Sigmoid colon (tissue), 6 donors: ENCODE measurements at regions not wholly inside any gene's neighbourhood (a gene's known extent, or its start where the extent isn't known, plus 50 kb on each side); places are given as distances from the start of the nearest gene placed in this dataset.

Source experiments
- DNase-seq: peaks from one replicate; pipeline ENCODE4 v3.0.0-alpha.2; 2019
- H3K27ac ChIP-seq, 4 donors: fragments of 200-600 bp; sonication (generic); one replicate each; pipeline ENCODE4 v1.5.1; 2016 to 2019; ENCODE audit warnings: mild to moderate bottlenecking in 1 of 4
- H3K27me3 ChIP-seq, 3 donors: fragments of 200-600 bp; sonication (generic); one replicate each; pipeline ENCODE4 v1.5.1; 2019; ENCODE audit warnings: mild to moderate bottlenecking in 1 of 3
- H3K36me3 ChIP-seq, 4 donors: fragments of 200-600 bp; sonication (generic); one replicate each; pipeline ENCODE4 v1.5.1; 2016 to 2019
- H3K4me1 ChIP-seq, 4 donors: fragments of 200-600 bp; sonication (generic); one replicate each; pipeline ENCODE4 v1.5.1; 2017 to 2019
- H3K4me3 ChIP-seq, 4 donors: fragments of 200-600 bp; sonication (generic); one replicate each; pipeline ENCODE4 v1.5.1; 2017 to 2019; ENCODE audit warnings: mild to moderate bottlenecking in 2 of 4, moderate library complexity in 1 of 4
- H3K9me3 ChIP-seq, 4 donors: fragments of 200-600 bp in 3 of 4; sonication (generic) in 3 of 4; one replicate each; pipeline versions ENCODE4 v1.5.1 to v1.6.1; 2013 to 2019
- EP300 ChIP-seq, 4 donors: sonication (generic); formaldehyde crosslinking; IDR thresholded peaks; one replicate each; pipeline ENCODE4 v1.6.1; 2017; ENCODE audit warnings: antibody characterized with exemption in 4 of 4
- POLR2A ChIP-seq, 2 donors: fragments of 450-650 bp; IDR thresholded peaks; one replicate each; pipeline ENCODE4 v1.6.1; 2016; ENCODE audit warnings: antibody characterized with exemption in 2 of 2, mild to moderate bottlenecking in 2 of 2, moderate library complexity in 2 of 2
- POLR2AphosphoS5 ChIP-seq, 4 donors: sonication (generic); formaldehyde crosslinking; IDR thresholded peaks; one replicate each; pipeline ENCODE4 v1.6.1; 2017; ENCODE audit warnings: antibody characterized with exemption in 4 of 4
- WGBS, 2 donors: extraction: QIAGEN DNeasy Blood & Tissue Kit; methylation state at CpG; one replicate each; pipeline ENCODE4 v1.1.7; 2013; 5-methylcytosine and 5-hydroxymethylcytosine counted together
- intact Hi-C: fragments of 100-400 bp; cut with DNase I; formaldehyde crosslinking; loops from one replicate; pipeline ENCODE4 v1.15.1; 2023
- TF ChIP-seq, protein P1 (sequence below), 4 experiments: fragments of 450-650 bp in 3 of 4; fragments of 200-600 bp in 1 of 4; IDR thresholded peaks; one replicate each; pipeline ENCODE4 v1.5.1; 2016 to 2019; ENCODE audit warnings: antibody characterized with exemption in 4 of 4, mild to moderate bottlenecking in 3 of 4, moderate library complexity in 2 of 4
- donor health status: healthy with polysubstance abuse.
- donor health status: healthy.

DNA sequence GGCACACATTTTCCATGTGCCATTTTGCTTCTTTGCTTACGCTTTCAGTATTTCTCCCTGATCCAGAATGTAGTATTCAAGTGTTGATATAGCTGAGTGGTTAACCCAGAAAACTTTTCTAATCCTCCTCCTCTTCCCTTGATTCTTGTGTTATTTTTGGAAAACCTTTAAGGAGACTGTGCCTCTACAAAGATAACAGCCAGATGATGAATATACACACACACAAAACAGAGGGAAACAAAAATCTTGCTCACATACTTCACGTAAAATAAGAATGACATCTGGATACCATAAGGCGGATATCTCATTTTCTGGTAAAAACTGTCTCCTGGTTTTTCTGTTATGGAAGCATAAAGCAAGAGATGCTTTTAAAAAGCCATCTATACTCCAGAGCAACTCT, 295.8 kb upstream of the THBS1 start:
- Histone ChIP-seq H3K27ac (no peak overlapping the region), H3K27me3 (no peaks in the 10 kb centered on the region), H3K4me3 (no peak overlapping the region), H3K9me3 (no peaks in the 10 kb centered on the region), H3K36me3 (no peaks in the 10 kb centered on the region), H3K4me1 (peaks cover 0 to 26% (median 12%) of the 10 kb centered on the region in 4 donors)
- WGBS, 2 donors = 91 to 92% methylated on average over 3 of the region's 3 CpGs
- DNase-seq = no peak
- intact Hi-C loops = no loop called here
- no peak for TF ChIP-seq EP300 (IDR thresholded peaks at IDR 0.05)
- no peak for TF ChIP-seq POLR2A (IDR thresholded peaks at IDR 0.05)
- TF ChIP-seq POLR2AphosphoS5 (IDR thresholded peaks at IDR 0.05) = no peak
- TF ChIP-seq, protein P1, sequence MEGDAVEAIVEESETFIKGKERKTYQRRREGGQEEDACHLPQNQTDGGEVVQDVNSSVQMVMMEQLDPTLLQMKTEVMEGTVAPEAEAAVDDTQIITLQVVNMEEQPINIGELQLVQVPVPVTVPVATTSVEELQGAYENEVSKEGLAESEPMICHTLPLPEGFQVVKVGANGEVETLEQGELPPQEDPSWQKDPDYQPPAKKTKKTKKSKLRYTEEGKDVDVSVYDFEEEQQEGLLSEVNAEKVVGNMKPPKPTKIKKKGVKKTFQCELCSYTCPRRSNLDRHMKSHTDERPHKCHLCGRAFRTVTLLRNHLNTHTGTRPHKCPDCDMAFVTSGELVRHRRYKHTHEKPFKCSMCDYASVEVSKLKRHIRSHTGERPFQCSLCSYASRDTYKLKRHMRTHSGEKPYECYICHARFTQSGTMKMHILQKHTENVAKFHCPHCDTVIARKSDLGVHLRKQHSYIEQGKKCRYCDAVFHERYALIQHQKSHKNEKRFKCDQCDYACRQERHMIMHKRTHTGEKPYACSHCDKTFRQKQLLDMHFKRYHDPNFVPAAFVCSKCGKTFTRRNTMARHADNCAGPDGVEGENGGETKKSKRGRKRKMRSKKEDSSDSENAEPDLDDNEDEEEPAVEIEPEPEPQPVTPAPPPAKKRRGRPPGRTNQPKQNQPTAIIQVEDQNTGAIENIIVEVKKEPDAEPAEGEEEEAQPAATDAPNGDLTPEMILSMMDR (IDR thresholded peaks at IDR 0.05) = no peak

- Histone ChIP-seq H3K27me3 (no peaks in the 10 kb centered on the region), H3K4me3 (no peak overlapping the region), H3K9me3 (no peaks in the 10 kb centered on the region), H3K27ac (no peak overlapping the region), H3K4me1 (peaks cover 0 to 26% (median 12%) of the 10 kb centered on the region in 4 donors), H3K36me3 (no peaks in the 10 kb centered on the region)
- no peak for DNase-seq
- intact Hi-C loops = no loop called here
- TF ChIP-seq EP300 (IDR thresholded peaks at IDR 0.05) (no peak), POLR2AphosphoS5 (IDR thresholded peaks at IDR 0.05) (no peak), POLR2A (IDR thresholded peaks at IDR 0.05) (no peak)
- TF ChIP-seq, protein P1 (IDR thresholded peaks at IDR 0.05) = no peak
Measured at GRCh38 chr15:39285663-39286062, 295.2 kb upstream of the THBS1 start.

DNA sequence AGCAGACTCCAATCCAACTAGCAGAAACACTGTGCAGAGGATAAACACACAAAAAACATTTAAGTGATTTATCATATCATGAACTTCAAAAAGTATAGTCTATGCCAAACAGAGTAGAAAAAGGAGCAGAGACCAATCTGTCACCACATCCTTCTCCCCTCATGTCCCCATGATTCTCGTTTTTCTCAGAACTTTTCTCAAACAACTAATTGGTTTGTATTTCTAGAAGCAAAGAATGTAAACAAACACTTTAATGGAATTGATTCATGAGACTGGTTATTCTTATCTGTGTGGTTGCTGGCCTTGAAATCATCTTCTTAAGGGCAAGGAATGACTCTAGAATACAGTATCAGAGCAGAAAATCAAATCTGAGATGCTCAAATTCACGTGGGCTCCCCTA, 294.2 kb upstream of the THBS1 start:
- no peak for TF ChIP-seq POLR2A (IDR thresholded peaks at IDR 0.05)
- TF ChIP-seq, protein P1 (IDR thresholded peaks at IDR 0.05) = no peak
- TF ChIP-seq EP300 (IDR thresholded peaks at IDR 0.05) = no peak
- TF ChIP-seq POLR2AphosphoS5 (IDR thresholded peaks at IDR 0.05) = no peak
- Histone ChIP-seq H3K9me3 (no peaks in the 10 kb centered on the region), H3K36me3 (no peaks in the 10 kb centered on the region), H3K27me3 (no peaks in the 10 kb centered on the region), H3K4me3 (no peak overlapping the region), H3K27ac (no peak overlapping the region), H3K4me1 (peaks cover 0 to 26% (median 12%) of the 10 kb centered on the region in 4 donors)
- intact Hi-C loops = no loop called here
- 51 to 65% methylated on average over 2 of the region's 2 CpGs for WGBS, 2 donors
- no peak for DNase-seq

DNA sequence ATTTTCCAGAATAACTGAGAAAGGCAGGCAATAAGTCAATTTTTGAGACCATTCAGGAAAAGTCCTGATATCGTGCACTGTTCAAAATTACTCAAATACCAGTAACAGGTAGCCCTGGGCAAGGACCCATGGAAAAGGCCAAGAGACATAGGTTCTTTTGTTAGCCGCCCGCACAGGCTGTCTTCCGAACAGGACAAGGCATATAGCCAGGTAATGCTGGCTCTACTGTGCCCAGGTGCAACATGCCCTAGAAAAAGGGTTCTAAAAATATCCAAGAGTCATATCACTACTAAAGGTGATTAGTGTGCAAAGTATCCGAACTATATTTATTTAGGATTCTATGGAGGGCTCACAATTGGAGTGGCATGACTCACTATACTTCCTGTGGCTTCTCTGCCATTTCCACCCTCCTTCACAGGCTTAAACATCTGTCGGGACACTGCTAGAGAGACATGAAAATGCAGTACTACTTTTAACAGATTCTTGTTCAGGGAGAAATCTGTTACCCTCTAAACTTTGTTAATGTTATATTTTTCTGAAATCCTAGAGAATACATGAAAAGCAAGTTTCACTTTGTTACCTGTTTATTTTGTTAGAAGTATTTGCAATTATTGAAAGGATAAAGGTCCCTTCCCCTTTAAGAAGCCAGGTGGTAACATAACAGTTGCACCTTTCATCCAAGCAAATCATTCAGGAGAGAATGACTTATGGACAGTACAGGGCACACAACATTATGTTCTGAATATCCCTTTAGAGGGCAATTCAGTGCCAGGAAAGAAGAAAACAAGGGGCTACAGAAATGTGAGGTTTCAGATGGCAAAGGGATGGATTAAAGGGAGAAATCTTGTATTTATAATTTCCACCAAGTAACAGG, 293.3 kb upstream of the THBS1 start:
- Histone ChIP-seq H3K9me3 (no peaks in the 10 kb centered on the region), H3K27me3 (no peaks in the 10 kb centered on the region), H3K4me3 (no peak overlapping the region), H3K4me1 (peaks cover 0 to 26% (median 12%) of the 10 kb centered on the region in 4 donors), H3K27ac (no peak overlapping the region), H3K36me3 (no peaks in the 10 kb centered on the region)
- DNase-seq = no peak
- no peak for TF ChIP-seq POLR2A (IDR thresholded peaks at IDR 0.05)
- no peak for TF ChIP-seq POLR2AphosphoS5 (IDR thresholded peaks at IDR 0.05)
- TF ChIP-seq EP300 (IDR thresholded peaks at IDR 0.05) = no peak
- TF ChIP-seq, protein P1 (IDR thresholded peaks at IDR 0.05) = no peak
- 78 to 80% methylated on average over 6 of the region's 6 CpGs for WGBS, 2 donors
- intact Hi-C loops = no loop called here
